Peyer's patch (tissue), 4 donors: ENCODE measurements at regions not wholly inside any gene's neighbourhood (a gene's known extent, or its start where the extent isn't known, plus 50 kb on each side); places are given as distances from the start of the nearest gene placed in this dataset.

Experiments
- CTCF ChIP-seq, 6 experiments: fragments of 450-650 bp in 4 of 6; fragments of 200-600 bp in 2 of 6; sonication (generic) in 1 of 6; IDR thresholded peaks; one replicate each; pipeline ENCODE4 v1.5.1; 2017 to 2019; ENCODE audit warnings: antibody characterized with exemption in 6 of 6, mild to moderate bottlenecking in 3 of 6, moderate library complexity in 1 of 6
- POLR2A ChIP-seq, 2 donors: fragments of 450-650 bp; IDR thresholded peaks; one replicate each; pipeline ENCODE4 v1.5.1; 2017; ENCODE audit warnings: antibody characterized with exemption in 2 of 2, mild to moderate bottlenecking in 2 of 2, moderate library complexity in 2 of 2

GRCh38 chr1:9475061-9475627, 64.1 kb upstream of the SLC25A33 start:
- TF ChIP-seq CTCF (IDR thresholded peaks at IDR 0.05) (no peak), POLR2A (IDR thresholded peaks at IDR 0.05) (no peak)
